Hepatocyte (in vitro differentiated cells): ENCODE measurements at regions not wholly inside any gene's neighbourhood (a gene's known extent, or its start where the extent isn't known, plus 50 kb on each side); places are given as distances from the start of the nearest gene placed in this dataset.

Experiments
- EZH2 ChIP-seq: fragments of 200-600 bp; sonication (generic); IDR thresholded peaks from 2 replicates; pipeline ENCODE4 v1.6.1; 2016; ENCODE audit warnings: antibody characterized with exemption, mild to moderate bottlenecking, borderline replicate concordance
- TF ChIP-seq, protein P1 (sequence below): fragments of 200-600 bp; sonication (generic); IDR thresholded peaks from 2 replicates; pipeline ENCODE4 v1.5.1; 2016; ENCODE audit warnings: antibody characterized with exemption, mild to moderate bottlenecking; ENCODE audit not compliant: poor library complexity

DNA sequence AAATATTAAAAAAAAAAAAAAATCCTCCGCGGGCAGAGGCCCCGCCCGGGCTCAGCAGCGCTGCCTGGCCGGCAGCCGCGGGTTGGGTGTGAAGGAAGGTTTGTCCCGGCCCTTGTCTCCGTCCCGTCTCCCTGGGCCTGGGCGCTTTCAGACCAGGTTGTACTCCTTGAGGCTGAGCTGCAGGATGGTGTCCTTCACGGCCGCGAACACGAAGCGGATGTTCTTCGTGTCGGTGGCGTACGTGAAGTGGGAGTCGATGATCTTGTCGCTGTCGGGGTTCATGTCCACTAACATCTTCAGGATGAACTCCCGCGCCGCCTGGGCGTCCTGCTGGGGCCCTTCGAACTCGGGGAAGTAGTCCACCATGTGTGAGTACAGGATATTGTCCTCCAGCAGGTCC is 123.7 kb upstream of the KCTD7 start:
- TF ChIP-seq, protein P1, sequence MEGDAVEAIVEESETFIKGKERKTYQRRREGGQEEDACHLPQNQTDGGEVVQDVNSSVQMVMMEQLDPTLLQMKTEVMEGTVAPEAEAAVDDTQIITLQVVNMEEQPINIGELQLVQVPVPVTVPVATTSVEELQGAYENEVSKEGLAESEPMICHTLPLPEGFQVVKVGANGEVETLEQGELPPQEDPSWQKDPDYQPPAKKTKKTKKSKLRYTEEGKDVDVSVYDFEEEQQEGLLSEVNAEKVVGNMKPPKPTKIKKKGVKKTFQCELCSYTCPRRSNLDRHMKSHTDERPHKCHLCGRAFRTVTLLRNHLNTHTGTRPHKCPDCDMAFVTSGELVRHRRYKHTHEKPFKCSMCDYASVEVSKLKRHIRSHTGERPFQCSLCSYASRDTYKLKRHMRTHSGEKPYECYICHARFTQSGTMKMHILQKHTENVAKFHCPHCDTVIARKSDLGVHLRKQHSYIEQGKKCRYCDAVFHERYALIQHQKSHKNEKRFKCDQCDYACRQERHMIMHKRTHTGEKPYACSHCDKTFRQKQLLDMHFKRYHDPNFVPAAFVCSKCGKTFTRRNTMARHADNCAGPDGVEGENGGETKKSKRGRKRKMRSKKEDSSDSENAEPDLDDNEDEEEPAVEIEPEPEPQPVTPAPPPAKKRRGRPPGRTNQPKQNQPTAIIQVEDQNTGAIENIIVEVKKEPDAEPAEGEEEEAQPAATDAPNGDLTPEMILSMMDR = no peak
- no peak for TF ChIP-seq EZH2
